NT2/D1 (cell line): ENCODE measurements at regions not wholly inside any gene's neighbourhood (a gene's known extent, or its start where the extent isn't known, plus 50 kb on each side); places are given as distances from the start of the nearest gene placed in this dataset.

Experiments
- YY1 ChIP-seq: IDR thresholded peaks from 2 replicates; pipeline ENCODE4 v1.6.1; 2011; ENCODE audit not compliant: insufficient read length, insufficient read depth
- ZNF274 ChIP-seq: IDR thresholded peaks from 2 replicates; pipeline ENCODE4 v1.6.1; 2011; ENCODE audit warnings: mild to moderate bottlenecking, low read depth, low read length

DNA sequence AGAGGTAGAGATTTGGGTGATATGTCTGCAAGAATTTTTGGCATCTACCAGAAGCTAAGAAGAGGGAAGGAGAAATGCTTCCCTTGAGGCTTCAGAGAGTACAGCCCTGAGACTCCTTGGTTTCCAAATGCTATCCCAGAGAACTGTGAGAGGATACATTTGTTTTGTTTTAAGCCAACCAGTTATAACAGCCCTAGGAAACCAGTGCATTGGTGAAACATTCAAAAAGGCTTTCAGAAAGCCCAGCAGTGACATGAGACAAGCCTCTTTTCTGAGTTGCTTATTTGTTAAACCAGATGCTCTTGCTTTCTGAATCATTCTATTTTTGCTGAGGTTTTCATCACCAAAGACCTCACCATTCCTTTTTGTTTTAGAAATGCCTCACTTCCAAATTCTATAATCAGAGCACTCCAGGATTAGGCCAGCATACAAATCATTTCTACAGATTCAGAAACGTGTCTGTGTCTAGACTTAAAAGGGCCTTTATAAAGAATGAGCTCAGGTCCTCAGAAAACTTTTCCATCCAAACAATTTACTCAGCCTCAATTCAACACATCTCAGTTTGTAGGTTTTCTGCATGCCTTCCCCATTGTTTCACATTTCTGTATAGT lies 1617.8 kb upstream of the FLRT2 start:
- TF ChIP-seq YY1 (no peak), ZNF274 (no peak)
